ENCODE measurements at regions not wholly inside any gene's neighbourhood (a gene's known extent, or its start where the extent isn't known, plus 50 kb on each side); places are given as distances from the start of the nearest gene placed in this dataset.

DNA sequence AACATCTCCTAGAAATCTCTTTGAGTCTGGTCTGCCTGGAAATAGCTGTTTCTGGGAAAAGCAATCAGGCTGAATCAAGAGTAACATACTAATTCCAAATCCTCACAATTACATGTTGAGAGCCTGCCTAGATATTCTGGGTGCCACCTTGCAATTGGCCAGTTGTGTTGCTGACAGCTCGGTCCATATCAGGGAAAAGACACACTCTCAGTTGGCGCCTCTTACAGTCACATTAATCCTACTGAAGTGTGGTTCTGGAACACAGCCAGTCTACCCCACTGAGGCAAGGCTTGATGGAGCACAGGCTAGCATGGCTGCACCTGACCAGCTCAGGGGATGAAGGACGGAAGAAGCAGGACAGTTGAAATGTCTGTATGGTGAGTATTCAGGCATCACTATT lies 121.4 kb upstream of the TAB2 start:
- Histone ChIP-seq H3K4me2 (ENCODE audit: low read length) (no peak overlapping the region), H3K4me1 (ENCODE audit: low read length) (peaks cover 29% of the 10 kb centered on the region), H3K4me3 (ENCODE audit: low read length) (no peak overlapping the region), H3K79me2 (ENCODE audit: low read length) (no peaks in the 10 kb centered on the region), H3K9ac (ENCODE audit: low read length) (no peak overlapping the region; the same call in 1 of the 2 replicates), H2AFZ (ENCODE audit: low read depth, low read length) (no peak overlapping the region), H4K20me1 (ENCODE audit: insufficient read depth, low read length) (no peaks in the 10 kb centered on the region), H3K27ac (ENCODE audit: low read length) (peak overlapping the region; percentile 89; the same call in 1 of the 2 replicates), H3K9me3 (ENCODE audit: insufficient read depth, low read length) (no peaks in the 10 kb centered on the region), H3K27me3 (ENCODE audit: low read depth, low read length) (no peaks in the 10 kb centered on the region), H3K36me3 (replicated peaks; ENCODE audit: low read depth, low read length) (no peaks in the 10 kb centered on the region)
- TF ChIP-seq EZH2phosphoT487 (IDR thresholded peaks at IDR 0.05; ENCODE audit: low read depth) = no peak
- TF ChIP-seq, protein P1, sequence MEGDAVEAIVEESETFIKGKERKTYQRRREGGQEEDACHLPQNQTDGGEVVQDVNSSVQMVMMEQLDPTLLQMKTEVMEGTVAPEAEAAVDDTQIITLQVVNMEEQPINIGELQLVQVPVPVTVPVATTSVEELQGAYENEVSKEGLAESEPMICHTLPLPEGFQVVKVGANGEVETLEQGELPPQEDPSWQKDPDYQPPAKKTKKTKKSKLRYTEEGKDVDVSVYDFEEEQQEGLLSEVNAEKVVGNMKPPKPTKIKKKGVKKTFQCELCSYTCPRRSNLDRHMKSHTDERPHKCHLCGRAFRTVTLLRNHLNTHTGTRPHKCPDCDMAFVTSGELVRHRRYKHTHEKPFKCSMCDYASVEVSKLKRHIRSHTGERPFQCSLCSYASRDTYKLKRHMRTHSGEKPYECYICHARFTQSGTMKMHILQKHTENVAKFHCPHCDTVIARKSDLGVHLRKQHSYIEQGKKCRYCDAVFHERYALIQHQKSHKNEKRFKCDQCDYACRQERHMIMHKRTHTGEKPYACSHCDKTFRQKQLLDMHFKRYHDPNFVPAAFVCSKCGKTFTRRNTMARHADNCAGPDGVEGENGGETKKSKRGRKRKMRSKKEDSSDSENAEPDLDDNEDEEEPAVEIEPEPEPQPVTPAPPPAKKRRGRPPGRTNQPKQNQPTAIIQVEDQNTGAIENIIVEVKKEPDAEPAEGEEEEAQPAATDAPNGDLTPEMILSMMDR (IDR thresholded peaks at IDR 0.05; ENCODE audit: low read depth, low read length) = no peak

DNA sequence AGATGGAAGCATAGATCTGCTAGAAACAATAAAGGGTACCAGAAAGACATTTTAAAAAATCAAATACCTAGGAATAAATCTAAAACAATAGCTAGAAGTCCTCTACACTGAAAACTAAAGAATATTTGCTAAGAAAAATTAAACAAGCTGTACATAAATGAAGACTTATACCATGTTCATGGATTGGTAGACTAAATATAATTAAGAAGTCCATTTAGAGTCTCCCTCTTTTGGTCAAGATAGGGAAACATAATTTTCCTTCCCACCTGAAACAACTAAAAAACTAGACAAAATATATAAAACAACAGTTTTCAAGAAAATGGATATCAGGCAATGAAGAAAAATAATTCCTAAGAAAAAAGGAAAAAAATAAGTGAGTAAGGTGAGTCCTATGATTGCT lies 120.0 kb upstream of the TAB2 start:
- no peaks in the 10 kb centered on the region for H3K36me3 ChIP-seq (replicated peaks; ENCODE audit: low read depth, low read length)
- no peak overlapping the region for H3K27ac ChIP-seq (ENCODE audit: low read length)
- no peak overlapping the region for H3K4me3 ChIP-seq (ENCODE audit: low read length)
- no peaks in the 10 kb centered on the region for H4K20me1 ChIP-seq (ENCODE audit: insufficient read depth, low read length)
- no peak overlapping the region for H3K4me2 ChIP-seq (ENCODE audit: low read length)
- H3K4me1 ChIP-seq (ENCODE audit: low read length) = peaks cover 30% of the 10 kb centered on the region
- no peaks in the 10 kb centered on the region for H3K9me3 ChIP-seq (ENCODE audit: insufficient read depth, low read length)
- no peak overlapping the region for H2AFZ ChIP-seq (ENCODE audit: low read depth, low read length)
- H3K27me3 ChIP-seq (ENCODE audit: low read depth, low read length) = no peaks in the 10 kb centered on the region
- TF ChIP-seq, protein P1 (IDR thresholded peaks at IDR 0.05; ENCODE audit: low read depth, low read length) = no peak
- no peak for TF ChIP-seq EZH2phosphoT487 (IDR thresholded peaks at IDR 0.05; ENCODE audit: low read depth)
- H3K79me2 ChIP-seq (ENCODE audit: low read length) = no peaks in the 10 kb centered on the region
- no peak overlapping the region for H3K9ac ChIP-seq (ENCODE audit: low read length)

DNA sequence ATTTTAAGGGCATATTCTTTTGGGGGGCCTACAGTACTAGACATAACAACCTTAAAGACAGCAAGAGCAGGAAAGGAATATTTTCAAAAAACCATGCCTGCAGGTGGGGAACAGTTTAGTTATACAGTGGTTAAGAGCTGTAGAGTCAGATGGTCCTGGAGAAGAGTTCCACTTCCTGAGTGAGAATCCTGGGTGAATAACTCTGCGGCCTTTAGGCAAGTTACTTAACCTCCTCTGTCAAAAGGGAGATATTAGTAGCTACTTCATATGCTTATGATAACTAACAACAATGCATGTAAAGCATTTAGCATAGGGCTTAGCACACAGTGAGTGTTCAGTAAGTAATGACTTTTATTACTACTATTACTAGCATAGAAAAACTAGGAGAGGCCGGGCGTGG lies 119.2 kb upstream of the TAB2 start:
- H3K9me3 ChIP-seq (ENCODE audit: insufficient read depth, low read length) = no peaks in the 10 kb centered on the region
- TF ChIP-seq EZH2phosphoT487 (IDR thresholded peaks at IDR 0.05; ENCODE audit: low read depth) = no peak
- TF ChIP-seq, protein P1 (IDR thresholded peaks at IDR 0.05; ENCODE audit: low read depth, low read length) = no peak
- H3K4me3 ChIP-seq (ENCODE audit: low read length) = no peak overlapping the region
- H3K4me2 ChIP-seq (ENCODE audit: low read length) = no peak overlapping the region
- no peak overlapping the region for H3K27ac ChIP-seq (ENCODE audit: low read length)
- H3K79me2 ChIP-seq (ENCODE audit: low read length) = no peaks in the 10 kb centered on the region
- H3K9ac ChIP-seq (ENCODE audit: low read length) = no peak overlapping the region
- H2AFZ ChIP-seq (ENCODE audit: low read depth, low read length) = no peak overlapping the region
- no peaks in the 10 kb centered on the region for H3K36me3 ChIP-seq (replicated peaks; ENCODE audit: low read depth, low read length)
- no peaks in the 10 kb centered on the region for H4K20me1 ChIP-seq (ENCODE audit: insufficient read depth, low read length)
- H3K27me3 ChIP-seq (ENCODE audit: low read depth, low read length) = no peaks in the 10 kb centered on the region
- peaks cover 38% of the 10 kb centered on the region for H3K4me1 ChIP-seq (ENCODE audit: low read length)

DNA sequence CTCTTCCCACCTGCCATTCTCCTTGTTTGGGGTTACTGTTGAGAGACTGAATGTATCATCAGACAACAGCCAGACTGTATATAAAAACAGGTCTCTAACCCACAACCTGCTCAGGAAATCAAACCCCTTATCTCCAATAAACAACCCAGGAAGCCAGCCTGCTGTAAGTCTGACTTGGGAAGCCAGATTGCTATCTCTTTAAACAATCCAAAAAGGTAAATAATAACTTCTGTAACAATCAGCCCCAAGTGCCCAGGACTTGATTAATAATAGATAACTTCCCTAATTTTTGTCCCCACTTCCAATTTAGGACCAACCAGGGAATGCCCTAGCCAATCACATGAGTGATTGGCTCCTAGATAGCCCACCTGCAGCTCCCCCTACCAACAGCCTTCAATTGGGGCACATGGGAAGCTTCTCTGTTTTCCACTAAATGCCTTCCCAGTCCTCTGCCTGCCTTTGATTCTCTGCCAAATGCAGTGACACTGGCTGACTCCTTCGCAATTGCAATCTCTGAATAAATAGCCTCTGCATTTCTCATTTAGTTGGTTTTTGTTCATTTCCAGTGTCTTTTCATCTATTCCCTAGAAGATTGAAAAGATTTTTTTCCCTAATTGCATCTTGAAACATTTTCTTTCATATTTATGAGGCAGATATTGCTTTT lies 117.1 kb upstream of the TAB2 start:
- Histone ChIP-seq H3K4me1 (ENCODE audit: low read length) (peaks cover 29% of the 10 kb centered on the region), H3K4me2 (ENCODE audit: low read length) (no peak overlapping the region), H2AFZ (ENCODE audit: low read depth, low read length) (no peak overlapping the region), H4K20me1 (ENCODE audit: insufficient read depth, low read length) (no peaks in the 10 kb centered on the region), H3K36me3 (replicated peaks; ENCODE audit: low read depth, low read length) (no peaks in the 10 kb centered on the region), H3K79me2 (ENCODE audit: low read length) (no peaks in the 10 kb centered on the region), H3K27me3 (ENCODE audit: low read depth, low read length) (no peaks in the 10 kb centered on the region), H3K4me3 (ENCODE audit: low read length) (no peak overlapping the region), H3K9me3 (ENCODE audit: insufficient read depth, low read length) (no peaks in the 10 kb centered on the region), H3K27ac (ENCODE audit: low read length) (no peak overlapping the region), H3K9ac (ENCODE audit: low read length) (no peak overlapping the region)
- TF ChIP-seq EZH2phosphoT487 (IDR thresholded peaks at IDR 0.05; ENCODE audit: low read depth) = no peak
- TF ChIP-seq, protein P1 (IDR thresholded peaks at IDR 0.05; ENCODE audit: low read depth, low read length) = no peak
